ENCODE measurements at regions not wholly inside any gene's neighbourhood (a gene's known extent, or its start where the extent isn't known, plus 50 kb on each side); places are given as distances from the start of the nearest gene placed in this dataset.
A peak's percentile ranks its signal among the peaks of the same experiment; 100 is the strongest.
"Not testable (repeated sequence)": the region's sequence is repeated elsewhere in the genome, so short reads cannot be mapped to it uniquely, and the experiment has no call there.

DNA sequence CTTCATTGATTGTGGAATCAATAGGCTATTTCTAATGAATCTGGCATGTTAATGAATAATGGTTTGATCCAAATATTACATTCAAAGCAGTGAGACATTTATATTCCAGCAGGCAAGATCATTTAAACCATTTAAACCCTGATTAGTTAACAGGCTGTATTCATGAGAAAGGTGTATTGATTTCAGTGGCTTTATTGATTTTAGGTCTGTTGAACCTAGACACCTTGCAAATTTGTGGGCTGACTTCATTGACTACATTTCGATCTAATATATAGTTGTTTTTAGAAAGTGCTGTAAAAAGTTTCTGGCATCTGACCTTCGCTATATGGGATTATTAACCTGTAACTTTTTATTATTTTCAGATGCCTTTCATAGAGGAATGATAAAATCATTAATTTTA lies 900.1 kb upstream of the CITED2 start:
- in situ Hi-C loops (cut with HindIII; ENCODE audit: low sequenced_read_pairs), result no loop called here
- DNase-seq (ENCODE audit: low read depth), result no peak
- TF ChIP-seq, protein P1, sequence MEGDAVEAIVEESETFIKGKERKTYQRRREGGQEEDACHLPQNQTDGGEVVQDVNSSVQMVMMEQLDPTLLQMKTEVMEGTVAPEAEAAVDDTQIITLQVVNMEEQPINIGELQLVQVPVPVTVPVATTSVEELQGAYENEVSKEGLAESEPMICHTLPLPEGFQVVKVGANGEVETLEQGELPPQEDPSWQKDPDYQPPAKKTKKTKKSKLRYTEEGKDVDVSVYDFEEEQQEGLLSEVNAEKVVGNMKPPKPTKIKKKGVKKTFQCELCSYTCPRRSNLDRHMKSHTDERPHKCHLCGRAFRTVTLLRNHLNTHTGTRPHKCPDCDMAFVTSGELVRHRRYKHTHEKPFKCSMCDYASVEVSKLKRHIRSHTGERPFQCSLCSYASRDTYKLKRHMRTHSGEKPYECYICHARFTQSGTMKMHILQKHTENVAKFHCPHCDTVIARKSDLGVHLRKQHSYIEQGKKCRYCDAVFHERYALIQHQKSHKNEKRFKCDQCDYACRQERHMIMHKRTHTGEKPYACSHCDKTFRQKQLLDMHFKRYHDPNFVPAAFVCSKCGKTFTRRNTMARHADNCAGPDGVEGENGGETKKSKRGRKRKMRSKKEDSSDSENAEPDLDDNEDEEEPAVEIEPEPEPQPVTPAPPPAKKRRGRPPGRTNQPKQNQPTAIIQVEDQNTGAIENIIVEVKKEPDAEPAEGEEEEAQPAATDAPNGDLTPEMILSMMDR (IDR thresholded peaks at IDR 0.05; ENCODE audit: low read depth, low read length, missing control alignments), result no peak
- H3K4me3 ChIP-seq (ENCODE audit: low read depth, low read length), result no peak overlapping the region

DNA sequence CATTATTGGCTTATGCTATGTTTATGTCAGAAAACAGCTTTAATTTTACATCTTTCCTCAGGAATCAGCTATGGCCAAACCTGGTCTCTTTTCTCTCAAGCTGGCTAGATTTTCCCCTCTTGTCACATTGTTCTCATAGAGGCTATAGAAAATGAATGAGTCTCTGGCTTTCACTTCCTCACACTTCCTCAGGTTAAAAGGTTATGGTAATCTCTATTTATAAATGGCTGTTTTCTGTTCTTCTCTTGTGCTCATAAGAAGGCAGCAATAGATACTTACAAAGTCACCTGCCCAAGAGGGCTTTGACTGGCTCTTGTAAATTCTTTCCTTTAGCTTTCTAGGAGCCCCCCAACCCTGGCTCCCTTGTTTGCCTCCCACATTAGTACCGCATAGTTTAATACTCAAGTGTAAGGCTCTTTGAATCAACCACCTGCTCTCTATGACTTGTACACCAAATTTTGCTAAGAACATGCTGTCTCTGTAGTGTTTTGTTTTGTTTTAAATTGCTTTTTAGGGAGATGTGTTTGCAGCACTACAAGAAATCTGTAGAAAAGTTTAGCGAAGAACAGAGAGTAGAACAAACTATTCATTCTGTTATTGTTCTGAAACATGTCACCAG lies 897.4 kb upstream of the CITED2 start:
- in situ Hi-C loops (cut with HindIII; ENCODE audit: low sequenced_read_pairs), result no loop called here
- H3K4me3 ChIP-seq (ENCODE audit: low read depth, low read length), result no peak overlapping the region
- TF ChIP-seq, protein P1 (IDR thresholded peaks at IDR 0.05; ENCODE audit: low read depth, low read length, missing control alignments), result no peak
- DNase-seq (ENCODE audit: low read depth), result no peak

DNA sequence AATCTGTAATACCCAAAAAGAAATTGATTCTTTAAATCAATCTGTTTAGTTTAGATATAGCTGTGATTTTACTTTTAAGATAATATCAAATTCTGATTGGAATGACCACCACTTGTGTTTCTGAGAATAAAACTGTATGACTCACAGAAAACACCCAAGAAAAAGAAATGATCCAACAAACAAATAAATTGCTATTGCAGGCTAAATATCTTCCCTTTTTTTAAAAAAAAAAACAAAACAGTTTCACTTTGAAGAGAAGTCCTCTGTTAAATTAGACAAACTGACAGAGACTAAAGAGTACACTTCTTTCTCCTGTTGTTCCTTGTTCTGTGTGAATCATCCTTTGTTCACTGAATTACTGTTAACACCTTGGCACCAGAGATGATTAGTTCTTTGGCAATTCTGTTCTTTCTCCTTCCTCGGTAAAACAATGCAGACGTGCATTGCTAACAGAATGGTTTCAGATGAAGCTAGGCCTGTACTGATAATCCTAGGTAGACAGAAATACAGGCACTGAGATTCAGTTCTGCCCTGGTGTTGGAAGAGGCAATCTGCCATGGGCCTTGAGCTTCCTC lies 895.2 kb upstream of the CITED2 start:
- H3K4me3 ChIP-seq (ENCODE audit: low read depth, low read length), result no peak overlapping the region
- no peak for DNase-seq (ENCODE audit: low read depth)
- TF ChIP-seq, protein P1 (IDR thresholded peaks at IDR 0.05; ENCODE audit: low read depth, low read length, missing control alignments), result no peak
- in situ Hi-C loops (cut with HindIII; ENCODE audit: low sequenced_read_pairs), result no loop called here

DNA sequence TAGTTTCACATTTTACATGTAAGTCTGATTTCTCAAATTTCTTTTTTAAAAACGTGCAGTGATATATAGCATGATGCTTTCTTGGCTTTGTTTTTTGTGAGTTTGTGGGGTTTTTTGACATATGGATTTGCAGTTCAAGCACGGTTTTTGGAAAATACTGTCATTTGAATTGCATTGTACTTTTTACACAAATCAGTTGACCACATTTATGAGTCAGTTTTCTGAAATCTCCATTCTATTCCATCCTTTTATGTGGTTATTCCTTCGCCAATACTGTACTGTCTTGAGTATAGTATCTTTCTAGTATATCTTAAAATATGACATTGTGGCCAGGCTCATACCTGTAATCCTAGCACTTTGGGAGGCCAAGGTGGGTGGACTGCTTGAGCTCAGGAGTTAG lies 890.0 kb upstream of the CITED2 start:
- peak; percentile 29 for DNase-seq (ENCODE audit: low read depth)
- H3K4me3 ChIP-seq (ENCODE audit: low read depth, low read length), result no peak overlapping the region
- in situ Hi-C loops (cut with HindIII; ENCODE audit: low sequenced_read_pairs), result no loop called here
- TF ChIP-seq, protein P1 (IDR thresholded peaks at IDR 0.05; ENCODE audit: low read depth, low read length, missing control alignments), result no peak

DNA sequence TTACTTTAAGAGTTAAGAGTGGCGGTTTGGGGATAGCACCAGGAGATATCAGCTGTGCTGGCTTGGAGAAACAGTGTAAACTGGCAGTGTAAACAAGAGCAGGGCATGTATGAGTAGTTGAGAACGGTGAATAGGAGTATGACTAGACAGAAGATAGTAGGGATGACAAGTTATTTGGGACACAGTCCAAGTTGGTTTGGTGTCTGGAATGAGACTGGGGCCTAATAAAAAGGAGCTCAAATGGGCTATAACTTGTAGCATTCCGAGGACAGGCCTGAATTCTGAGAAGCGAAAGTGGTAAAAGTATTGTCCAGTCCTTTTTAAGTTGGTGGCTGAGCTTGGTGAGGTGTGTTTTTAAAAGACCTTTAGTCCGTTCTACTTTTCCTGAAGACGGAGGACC lies 883.9 kb upstream of the CITED2 start:
- in situ Hi-C loops (cut with HindIII; ENCODE audit: low sequenced_read_pairs); DNase-seq (ENCODE audit: low read depth); H3K4me3 ChIP-seq (ENCODE audit: low read depth, low read length): not testable (repeated sequence)

DNA sequence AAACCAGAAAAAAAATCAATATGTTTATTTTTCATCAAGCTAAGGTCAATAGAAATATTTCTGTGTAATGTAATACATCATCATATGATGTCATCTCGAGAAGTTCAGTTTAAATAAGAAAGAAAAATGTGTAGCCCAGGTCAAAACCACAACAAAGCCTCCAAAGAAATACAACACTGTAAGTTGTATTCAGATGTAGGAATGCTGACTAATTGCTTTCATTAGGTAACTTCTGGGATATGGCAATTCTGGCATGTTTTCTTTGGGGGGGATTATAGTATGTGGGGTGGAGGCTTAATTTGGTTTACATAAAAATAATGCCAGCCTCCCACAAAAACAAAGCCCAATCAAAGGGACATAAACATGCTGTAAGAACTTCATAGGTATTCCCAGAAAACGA lies 881.8 kb upstream of the CITED2 start:
- TF ChIP-seq, protein P1 (IDR thresholded peaks at IDR 0.05; ENCODE audit: low read depth, low read length, missing control alignments), result no peak
- no peak overlapping the region for H3K4me3 ChIP-seq (ENCODE audit: low read depth, low read length)
- DNase-seq (ENCODE audit: low read depth), result peak; percentile 19
- in situ Hi-C loops (cut with HindIII; ENCODE audit: low sequenced_read_pairs), result no loop called here

DNA sequence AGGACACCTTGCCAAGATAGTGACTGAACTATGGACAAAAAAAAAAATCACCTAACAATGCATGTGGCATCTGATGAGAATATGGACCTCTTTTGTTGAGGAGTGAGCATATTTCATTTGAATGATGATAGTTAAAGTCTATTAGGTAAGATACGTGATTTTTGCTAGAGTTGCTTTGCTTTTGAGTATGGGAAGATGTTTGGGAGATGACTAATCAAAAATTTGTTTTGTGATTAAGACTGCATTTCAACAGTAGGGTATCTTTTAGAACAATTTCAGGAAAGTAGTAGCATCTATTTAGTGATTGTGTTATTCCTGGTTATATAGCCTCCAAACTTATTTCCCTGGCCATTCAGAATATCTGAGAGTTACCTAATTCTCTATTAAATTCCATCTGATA lies 878.6 kb upstream of the CITED2 start:
- H3K4me3 ChIP-seq (ENCODE audit: low read depth, low read length), result no peak overlapping the region
- in situ Hi-C loops (cut with HindIII; ENCODE audit: low sequenced_read_pairs), result no loop called here
- no peak for DNase-seq (ENCODE audit: low read depth)
- TF ChIP-seq, protein P1 (IDR thresholded peaks at IDR 0.05; ENCODE audit: low read depth, low read length, missing control alignments), result no peak
